ENCODE measurements at regions not wholly inside any gene's neighbourhood (a gene's known extent, or its start where the extent isn't known, plus 50 kb on each side); places are given as distances from the start of the nearest gene placed in this dataset.

DNA sequence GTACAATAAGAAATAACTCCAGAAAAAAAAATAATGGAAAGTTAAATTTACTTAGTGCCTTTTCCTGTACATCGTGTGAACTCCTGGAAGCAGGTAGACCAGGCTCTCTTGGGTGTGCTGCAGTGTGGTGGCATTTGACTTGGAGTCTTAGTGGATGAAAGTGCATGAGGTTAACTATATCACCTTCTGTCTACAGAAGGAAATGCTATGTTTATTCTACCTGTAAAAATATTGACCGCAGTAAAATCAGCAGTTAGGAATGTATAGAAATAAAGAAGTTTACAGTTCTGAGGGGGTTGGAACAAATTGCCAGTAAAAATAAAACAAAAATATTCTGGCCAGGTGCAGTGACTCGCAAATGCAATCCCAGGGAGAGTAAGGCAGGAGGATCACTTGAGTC lies 722.1 kb downstream of the LIG4 start:
- Histone ChIP-seq H3K4me3 (ENCODE audit: low read depth in 1 of 3, low read length in 3 of 3) (no peak overlapping the region), H3K4me1 (ENCODE audit: control insufficient read depth in 3 of 3, insufficient read depth in 2 of 3, low read depth in 1 of 3, low read length in 2 of 3) (no peaks in the 10 kb centered on the region), H3K27me3 (ENCODE audit: control insufficient read depth in 3 of 3, insufficient read depth in 3 of 3, low read length in 3 of 3) (no peaks in the 10 kb centered on the region), H3K9me3 (ENCODE audit: control insufficient read depth in 2 of 2, insufficient read depth in 1 of 2, low read depth in 1 of 2, low read length in 1 of 2) (no peaks in the 10 kb centered on the region), H3K36me3 (ENCODE audit: control insufficient read depth in 3 of 3, insufficient read depth in 2 of 3, low read depth in 1 of 3, low read length in 3 of 3) (no peaks in the 10 kb centered on the region), H3K27ac (ENCODE audit: low read depth in 1 of 3, low read length in 2 of 3) (no peak overlapping the region)
- FAIRE-seq = no peak
- no peak for DNase-seq
- 52 to 74% (median 65%) methylated on average over 3 of the region's 3 CpGs for WGBS, 3 donors

DNA sequence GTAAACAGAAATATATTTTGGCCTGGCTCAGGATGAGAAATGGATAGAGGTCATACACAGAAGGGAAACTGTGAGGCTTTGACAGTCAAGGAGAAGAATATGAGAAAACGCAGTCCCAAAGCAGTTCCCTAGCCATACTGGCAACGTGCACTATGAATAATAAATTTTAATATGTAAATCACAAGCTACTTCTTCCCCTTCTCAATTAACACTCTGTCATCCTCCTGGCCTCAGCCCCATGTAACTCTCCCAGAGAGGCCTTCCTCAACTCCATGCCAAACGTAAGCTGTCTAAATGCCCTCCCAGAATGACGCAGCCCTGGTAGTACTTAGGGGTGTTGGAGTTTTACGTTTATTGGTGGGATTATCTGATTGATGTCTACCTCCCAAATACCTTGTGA lies 732.6 kb downstream of the LIG4 start:
- Histone ChIP-seq H3K27ac (ENCODE audit: low read depth in 1 of 3, low read length in 2 of 3) (no peak overlapping the region), H3K4me3 (ENCODE audit: low read depth in 1 of 3, low read length in 3 of 3) (no peak overlapping the region), H3K36me3 (ENCODE audit: control insufficient read depth in 3 of 3, insufficient read depth in 2 of 3, low read depth in 1 of 3, low read length in 3 of 3) (no peaks in the 10 kb centered on the region), H3K27me3 (ENCODE audit: control insufficient read depth in 3 of 3, insufficient read depth in 3 of 3, low read length in 3 of 3) (no peaks in the 10 kb centered on the region), H3K9me3 (ENCODE audit: control insufficient read depth in 2 of 2, insufficient read depth in 1 of 2, low read depth in 1 of 2, low read length in 1 of 2) (no peaks in the 10 kb centered on the region), H3K4me1 (ENCODE audit: control insufficient read depth in 3 of 3, insufficient read depth in 2 of 3, low read depth in 1 of 3, low read length in 2 of 3) (no peaks in the 10 kb centered on the region)
- 62 to 67% (median 64%) methylated on average over 5 of the region's 5 CpGs for WGBS, 3 donors
- no peak for FAIRE-seq
- no peak for DNase-seq

- Histone ChIP-seq H3K9me3 (ENCODE audit: control insufficient read depth in 2 of 2, insufficient read depth in 1 of 2, low read depth in 1 of 2, low read length in 1 of 2) (no peaks in the 10 kb centered on the region), H3K27ac (ENCODE audit: low read depth in 1 of 3, low read length in 2 of 3) (no peak overlapping the region), H3K27me3 (ENCODE audit: control insufficient read depth in 3 of 3, insufficient read depth in 3 of 3, low read length in 3 of 3) (no peaks in the 10 kb centered on the region), H3K36me3 (ENCODE audit: control insufficient read depth in 3 of 3, insufficient read depth in 2 of 3, low read depth in 1 of 3, low read length in 3 of 3) (no peaks in the 10 kb centered on the region), H3K4me3 (ENCODE audit: low read depth in 1 of 3, low read length in 3 of 3) (no peak overlapping the region), H3K4me1 (ENCODE audit: control insufficient read depth in 3 of 3, insufficient read depth in 2 of 3, low read depth in 1 of 3, low read length in 2 of 3) (no peaks in the 10 kb centered on the region)
- no peak for FAIRE-seq
- WGBS, 3 donors = 72 to 82% (median 77%) methylated on average over 1 of the region's 1 CpG
- DNase-seq = no peak
Measured at GRCh38 chr13:107480130-107480529, 735.2 kb downstream of the LIG4 start.

DNA sequence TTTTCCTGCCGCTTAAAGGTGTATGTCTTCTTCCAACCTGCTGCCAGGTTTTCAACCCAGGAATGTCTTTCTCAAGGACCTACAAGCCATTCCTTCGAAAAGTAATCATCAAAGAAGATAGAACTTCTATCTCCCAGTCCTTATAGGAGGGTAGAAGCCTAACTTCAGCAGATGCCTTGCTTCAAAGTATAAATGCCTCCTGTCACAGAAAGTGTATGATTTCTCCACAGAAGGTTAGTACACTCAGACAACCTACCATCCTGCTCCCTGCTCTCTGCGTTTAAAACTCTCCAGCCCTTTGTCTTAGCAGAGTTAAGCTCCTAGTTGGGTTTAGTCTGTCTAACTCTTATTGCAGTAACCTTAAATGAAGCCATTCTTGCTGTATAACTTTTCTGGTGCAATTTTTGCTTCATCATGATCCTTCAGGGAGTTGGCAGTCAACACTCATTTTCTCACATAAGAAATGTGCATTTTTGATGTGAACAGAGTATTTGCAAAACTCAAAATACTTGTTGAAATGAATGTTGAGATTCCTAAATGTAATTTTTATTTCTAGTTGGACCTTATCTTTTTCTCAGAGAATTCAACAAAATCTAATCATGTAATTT lies 737.5 kb downstream of the LIG4 start:
- FAIRE-seq = no peak
- H3K4me3 ChIP-seq (ENCODE audit: low read depth in 1 of 3, low read length in 3 of 3) = no peak overlapping the region
- no peaks in the 10 kb centered on the region for H3K4me1 ChIP-seq (ENCODE audit: control insufficient read depth in 3 of 3, insufficient read depth in 2 of 3, low read depth in 1 of 3, low read length in 2 of 3)
- 48 to 63% (median 51%) methylated on average over 3 of the region's 3 CpGs for whole genome bisulfite sequencing, 3 donors
- no peaks in the 10 kb centered on the region for H3K36me3 ChIP-seq (ENCODE audit: control insufficient read depth in 3 of 3, insufficient read depth in 2 of 3, low read depth in 1 of 3, low read length in 3 of 3)
- no peak overlapping the region for H3K27ac ChIP-seq (ENCODE audit: low read depth in 1 of 3, low read length in 2 of 3)
- no peaks in the 10 kb centered on the region for H3K9me3 ChIP-seq (ENCODE audit: control insufficient read depth in 2 of 2, insufficient read depth in 1 of 2, low read depth in 1 of 2, low read length in 1 of 2)
- H3K27me3 ChIP-seq (ENCODE audit: control insufficient read depth in 3 of 3, insufficient read depth in 3 of 3, low read length in 3 of 3) = no peaks in the 10 kb centered on the region
- DNase-seq = no peak

- no peaks in the 10 kb centered on the region for H3K27me3 ChIP-seq (ENCODE audit: control insufficient read depth in 3 of 3, insufficient read depth in 3 of 3, low read length in 3 of 3)
- no peak overlapping the region for H3K4me3 ChIP-seq (ENCODE audit: low read depth in 1 of 3, low read length in 3 of 3)
- no peaks in the 10 kb centered on the region for H3K36me3 ChIP-seq (ENCODE audit: control insufficient read depth in 3 of 3, insufficient read depth in 2 of 3, low read depth in 1 of 3, low read length in 3 of 3)
- WGBS, 3 donors = 47 to 69% (median 57%) methylated on average over 3 of the region's 3 CpGs
- no peaks in the 10 kb centered on the region for H3K9me3 ChIP-seq (ENCODE audit: control insufficient read depth in 2 of 2, insufficient read depth in 1 of 2, low read depth in 1 of 2, low read length in 1 of 2)
- no peaks in the 10 kb centered on the region for H3K4me1 ChIP-seq (ENCODE audit: control insufficient read depth in 3 of 3, insufficient read depth in 2 of 3, low read depth in 1 of 3, low read length in 2 of 3)
- DNase-seq (no peak), FAIRE-seq (no peak)
- H3K27ac ChIP-seq (ENCODE audit: low read depth in 1 of 3, low read length in 2 of 3) = no peak overlapping the region
Measured at GRCh38 chr13:107475753-107476453, 739.4 kb downstream of the LIG4 start.

GRCh38 chr13:107473253-107473652 lies 742.1 kb downstream of the LIG4 start:
- H3K27ac ChIP-seq (ENCODE audit: low read depth in 1 of 3, low read length in 2 of 3) = no peak overlapping the region
- H3K4me1 ChIP-seq (ENCODE audit: control insufficient read depth in 3 of 3, insufficient read depth in 2 of 3, low read depth in 1 of 3, low read length in 2 of 3) = no peaks in the 10 kb centered on the region
- FAIRE-seq = no peak
- no peaks in the 10 kb centered on the region for H3K36me3 ChIP-seq (ENCODE audit: control insufficient read depth in 3 of 3, insufficient read depth in 2 of 3, low read depth in 1 of 3, low read length in 3 of 3)
- no peak overlapping the region for H3K4me3 ChIP-seq (ENCODE audit: low read depth in 1 of 3, low read length in 3 of 3)
- WGBS, 3 donors = 87 to 90% (median 90%) methylated on average over 4 of the region's 4 CpGs
- H3K27me3 ChIP-seq (ENCODE audit: control insufficient read depth in 3 of 3, insufficient read depth in 3 of 3, low read length in 3 of 3) = no peaks in the 10 kb centered on the region
- H3K9me3 ChIP-seq (ENCODE audit: control insufficient read depth in 2 of 2, insufficient read depth in 1 of 2, low read depth in 1 of 2, low read length in 1 of 2) = no peaks in the 10 kb centered on the region
- DNase-seq = no peak

DNA sequence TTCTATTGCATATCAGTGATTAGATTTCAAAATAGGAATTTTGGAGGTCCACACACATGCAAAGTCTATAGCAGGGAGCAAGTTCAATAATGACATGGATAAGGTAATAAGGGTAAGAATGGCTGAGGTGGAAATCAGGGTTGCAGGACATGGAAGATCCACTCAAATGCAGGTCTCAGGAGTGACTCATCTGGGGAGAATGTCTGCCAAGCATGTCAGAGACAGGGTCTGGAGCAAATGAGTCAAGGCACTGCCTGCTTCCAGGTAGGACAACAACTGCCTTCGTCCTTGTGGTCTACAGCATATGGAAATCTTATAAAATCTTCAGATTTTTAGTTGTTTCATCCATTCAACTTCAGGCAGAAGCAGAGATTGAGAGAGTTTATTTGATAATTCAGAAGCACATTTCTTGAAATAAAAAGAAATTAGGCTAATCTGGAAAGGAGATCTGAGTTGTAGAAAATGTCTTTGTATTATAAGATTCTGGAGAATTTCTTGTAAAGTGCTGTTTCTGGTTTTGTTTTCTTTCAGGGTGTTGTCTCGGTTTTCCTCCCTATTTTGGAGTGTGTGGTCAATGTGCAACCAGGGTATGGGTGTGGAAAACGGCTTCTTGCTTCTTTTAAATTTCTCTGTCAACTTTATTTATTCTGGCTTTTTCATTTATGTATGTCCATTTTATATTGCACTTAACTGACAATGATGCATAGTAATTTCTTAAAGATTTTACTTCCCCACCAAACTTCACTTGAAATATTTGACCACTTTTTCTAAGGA lies 748.8 kb downstream of the LIG4 start:
- H3K9me3 ChIP-seq (ENCODE audit: control insufficient read depth in 2 of 2, insufficient read depth in 1 of 2, low read depth in 1 of 2, low read length in 1 of 2) = no peaks in the 10 kb centered on the region
- DNase-seq (no peak), FAIRE-seq (no peak)
- H3K4me3 ChIP-seq (ENCODE audit: low read depth in 1 of 3, low read length in 3 of 3) = no peak overlapping the region
- no peak overlapping the region for H3K27ac ChIP-seq (ENCODE audit: low read depth in 1 of 3, low read length in 2 of 3)
- WGBS, 3 donors = 29 to 61% (median 33%) methylated on average over 3 of the region's 3 CpGs
- H3K27me3 ChIP-seq (ENCODE audit: control insufficient read depth in 3 of 3, insufficient read depth in 3 of 3, low read length in 3 of 3) = no peaks in the 10 kb centered on the region
- no peaks in the 10 kb centered on the region for H3K36me3 ChIP-seq (ENCODE audit: control insufficient read depth in 3 of 3, insufficient read depth in 2 of 3, low read depth in 1 of 3, low read length in 3 of 3)
- H3K4me1 ChIP-seq (ENCODE audit: control insufficient read depth in 3 of 3, insufficient read depth in 2 of 3, low read depth in 1 of 3, low read length in 2 of 3) = no peaks in the 10 kb centered on the region

DNA sequence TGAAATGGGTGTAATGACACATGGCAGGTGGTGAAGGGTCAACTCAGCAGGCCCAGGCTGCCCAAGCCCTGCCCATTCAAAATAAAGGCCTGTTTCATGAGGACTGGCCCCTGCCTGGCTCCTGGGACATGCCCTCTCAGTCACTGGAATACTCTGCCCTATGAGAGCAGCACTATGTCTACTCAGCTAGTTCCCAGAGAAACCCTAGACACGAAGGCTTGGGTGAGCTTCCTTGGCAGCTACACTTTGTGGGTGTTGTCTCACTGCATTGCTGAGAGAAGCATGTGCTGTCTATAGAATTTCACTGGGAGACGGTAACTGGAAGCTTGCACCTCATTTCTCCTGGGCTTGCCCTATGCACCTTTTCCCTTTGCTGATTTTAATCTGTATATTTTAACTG lies 752.8 kb downstream of the LIG4 start:
- no peaks in the 10 kb centered on the region for H3K9me3 ChIP-seq (ENCODE audit: control insufficient read depth in 2 of 2, insufficient read depth in 1 of 2, low read depth in 1 of 2, low read length in 1 of 2)
- FAIRE-seq = no peak
- no peak for DNase-seq
- no peaks in the 10 kb centered on the region for H3K4me1 ChIP-seq (ENCODE audit: control insufficient read depth in 3 of 3, insufficient read depth in 2 of 3, low read depth in 1 of 3, low read length in 2 of 3)
- no peaks in the 10 kb centered on the region for H3K27me3 ChIP-seq (ENCODE audit: control insufficient read depth in 3 of 3, insufficient read depth in 3 of 3, low read length in 3 of 3)
- no peak overlapping the region for H3K4me3 ChIP-seq (ENCODE audit: low read depth in 1 of 3, low read length in 3 of 3)
- 68 to 72% (median 71%) methylated on average over 2 of the region's 2 CpGs for WGBS, 3 donors
- H3K36me3 ChIP-seq (ENCODE audit: control insufficient read depth in 3 of 3, insufficient read depth in 2 of 3, low read depth in 1 of 3, low read length in 3 of 3) = no peaks in the 10 kb centered on the region
- no peak overlapping the region for H3K27ac ChIP-seq (ENCODE audit: low read depth in 1 of 3, low read length in 2 of 3)
